ENCODE measurements at regions not wholly inside any gene's neighbourhood (a gene's known extent, or its start where the extent isn't known, plus 50 kb on each side); places are given as distances from the start of the nearest gene placed in this dataset.

- Mint-ChIP-seq H3K4me3 (no peak overlapping the region), H3K27me3 (ENCODE audit: insufficient read depth) (no peaks in the 10 kb centered on the region), H3K36me3 (ENCODE audit: low read depth) (no peaks in the 10 kb centered on the region), H3K27ac (no peak overlapping the region), H3K4me1 (no peaks in the 10 kb centered on the region), H3K9me3 (peaks cover 3% of the 10 kb centered on the region)
- DNase-seq: no peak
- 93 to 100% methylated on average over 2 to 4 of the region's 4 CpGs for WGBS, 2 experiments (ENCODE audit: insufficient coverage in 1 of 2, insufficient read length in 1 of 2)
- Histone ChIP-seq H3K4me3 (ENCODE audit: low read length) (no peak overlapping the region), H3K4me1 (ENCODE audit: control insufficient read depth, insufficient read depth, low read length) (no peaks in the 10 kb centered on the region), H3K9me3 (ENCODE audit: control insufficient read depth, low read length) (no peaks in the 10 kb centered on the region), H3K36me3 (ENCODE audit: control insufficient read depth, insufficient read depth, low read length) (no peaks in the 10 kb centered on the region), H3K27ac (ENCODE audit: low read depth, low read length) (no peak overlapping the region), H3K9ac (ENCODE audit: extremely low read depth, low read length, poor library complexity, severe bottlenecking) (no peak overlapping the region), H3K27me3 (ENCODE audit: control insufficient read depth, insufficient read depth, low read length, poor library complexity, severe bottlenecking) (no peaks in the 10 kb centered on the region)
- TF ChIP-seq CTCF (conservative IDR thresholded peaks at IDR 0.05): no peak
Observed at GRCh38 chr5:161219816-161220215, 326.7 kb downstream of the GABRB2 start.

GRCh38 chr5:161216877-161217276 lies 329.6 kb downstream of the GABRB2 start:
- no peaks in the 10 kb centered on the region for H3K9me3 ChIP-seq (ENCODE audit: control insufficient read depth, low read length)
- H3K36me3 ChIP-seq (ENCODE audit: control insufficient read depth, insufficient read depth, low read length): no peaks in the 10 kb centered on the region
- H3K4me3 ChIP-seq (ENCODE audit: low read length): no peak overlapping the region
- H3K4me3 Mint-ChIP-seq: no peak overlapping the region
- H3K27me3 Mint-ChIP-seq (ENCODE audit: insufficient read depth): no peaks in the 10 kb centered on the region
- H3K9me3 Mint-ChIP-seq: peaks cover 1% of the 10 kb centered on the region
- WGBS, 2 experiments (ENCODE audit: insufficient coverage in 1 of 2, insufficient read length in 1 of 2): 89 to 100% methylated on average over 2 to 3 of the region's 3 CpGs
- DNase-seq: no peak
- H3K9ac ChIP-seq (ENCODE audit: extremely low read depth, low read length, poor library complexity, severe bottlenecking): no peak overlapping the region
- H3K36me3 Mint-ChIP-seq (ENCODE audit: low read depth): no peaks in the 10 kb centered on the region
- no peaks in the 10 kb centered on the region for H3K27me3 ChIP-seq (ENCODE audit: control insufficient read depth, insufficient read depth, low read length, poor library complexity, severe bottlenecking)
- H3K4me1 Mint-ChIP-seq: no peaks in the 10 kb centered on the region
- H3K4me1 ChIP-seq (ENCODE audit: control insufficient read depth, insufficient read depth, low read length): no peaks in the 10 kb centered on the region
- TF ChIP-seq CTCF (conservative IDR thresholded peaks at IDR 0.05): no peak
- H3K27ac ChIP-seq (ENCODE audit: low read depth, low read length): no peak overlapping the region
- no peak overlapping the region for H3K27ac Mint-ChIP-seq

GRCh38 chr5:161212123-161212712 lies 334.3 kb downstream of the GABRB2 start:
- Histone ChIP-seq H3K36me3 (ENCODE audit: control insufficient read depth, insufficient read depth, low read length) (no peaks in the 10 kb centered on the region), H3K27me3 (ENCODE audit: control insufficient read depth, insufficient read depth, low read length, poor library complexity, severe bottlenecking) (no peaks in the 10 kb centered on the region), H3K9ac (ENCODE audit: extremely low read depth, low read length, poor library complexity, severe bottlenecking) (no peak overlapping the region), H3K9me3 (ENCODE audit: control insufficient read depth, low read length) (no peaks in the 10 kb centered on the region), H3K27ac (ENCODE audit: low read depth, low read length) (no peak overlapping the region), H3K4me3 (ENCODE audit: low read length) (no peak overlapping the region), H3K4me1 (ENCODE audit: control insufficient read depth, insufficient read depth, low read length) (no peaks in the 10 kb centered on the region)
- H3K9me3 Mint-ChIP-seq: no peaks in the 10 kb centered on the region
- no peak overlapping the region for H3K4me3 Mint-ChIP-seq
- no peaks in the 10 kb centered on the region for H3K4me1 Mint-ChIP-seq
- H3K36me3 Mint-ChIP-seq (ENCODE audit: low read depth): no peaks in the 10 kb centered on the region
- no peak for TF ChIP-seq CTCF (conservative IDR thresholded peaks at IDR 0.05)
- no peak for DNase-seq
- 96 to 100% methylated on average over 1 of the region's 1 CpG for WGBS, 2 experiments (ENCODE audit: insufficient coverage in 1 of 2, insufficient read length in 1 of 2)
- no peaks in the 10 kb centered on the region for H3K27me3 Mint-ChIP-seq (ENCODE audit: insufficient read depth)
- H3K27ac Mint-ChIP-seq: no peak overlapping the region

Data from endodermal cell (in vitro differentiated cells).